NCI-H1930 (cell line): ENCODE measurements at regions not wholly inside any gene's neighbourhood (a gene's known extent, or its start where the extent isn't known, plus 50 kb on each side); places are given as distances from the start of the nearest gene placed in this dataset.

Experiments used
- DNase-seq, 2 experiments: peaks; one replicate each; lab custom pipeline; 2025; lab: John Stamatoyannopoulos, UW

DNA sequence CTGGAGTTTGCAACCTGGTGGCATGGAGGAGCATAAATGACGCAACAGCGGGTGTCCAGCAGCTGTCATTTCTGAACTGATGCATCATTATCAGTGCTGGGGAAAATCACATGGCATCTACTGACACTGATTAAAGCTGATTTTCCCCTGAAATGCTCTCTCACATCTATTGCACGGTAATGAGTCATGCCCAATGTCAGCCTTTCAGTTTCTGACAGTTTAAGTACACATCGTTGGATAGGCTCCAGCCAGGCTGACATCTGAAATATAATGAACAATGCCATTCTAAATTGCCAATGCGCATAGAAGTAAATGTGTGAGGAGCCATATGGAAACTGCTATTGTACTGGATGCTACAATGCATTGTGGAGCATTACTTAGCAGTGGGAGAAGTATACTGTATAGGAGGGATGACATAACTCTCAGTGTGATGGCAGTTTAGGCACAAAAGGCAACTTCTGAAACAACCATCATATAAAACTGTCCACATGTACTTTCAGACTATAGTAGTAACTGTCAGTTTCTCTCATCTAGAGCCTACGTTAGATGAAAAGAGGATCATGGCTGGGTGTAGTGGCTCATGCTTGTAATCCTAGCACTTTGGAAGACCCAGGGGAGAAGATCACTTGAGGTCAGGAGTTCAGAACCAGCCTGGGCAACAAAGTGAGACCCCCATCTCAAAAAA is 389.3 kb upstream of the DMAC1 start:
- DNase-seq, result peak; percentile 84 to 85

- DNase-seq, result no peak
These were observed 387.0 kb upstream of the DMAC1 start for GRCh38 chr9:8186560-8186959.

DNA sequence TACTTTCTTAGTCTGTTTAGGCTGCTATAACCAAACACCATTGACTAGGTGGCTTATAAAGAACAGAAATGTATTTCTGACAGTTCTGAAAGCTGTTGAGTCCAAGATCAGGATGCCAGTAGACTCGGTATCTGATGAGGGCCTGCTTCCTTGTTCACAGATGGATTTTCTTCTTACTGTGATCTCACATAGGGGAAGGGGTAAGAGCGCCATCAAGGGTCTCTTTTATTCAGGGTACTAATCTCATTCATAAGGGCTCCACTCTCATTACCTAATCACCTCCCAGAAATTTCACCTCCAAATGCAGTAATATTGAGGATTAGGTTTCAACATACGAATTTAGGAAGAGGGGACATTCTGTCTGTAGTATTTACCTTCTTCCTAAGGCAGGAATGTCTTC is 384.0 kb upstream of the DMAC1 start:
- DNase-seq, result no peak

GRCh38 chr9:8179381-8180053 is 379.9 kb upstream of the DMAC1 start:
- peak; percentile 98 to 99 for DNase-seq

DNA sequence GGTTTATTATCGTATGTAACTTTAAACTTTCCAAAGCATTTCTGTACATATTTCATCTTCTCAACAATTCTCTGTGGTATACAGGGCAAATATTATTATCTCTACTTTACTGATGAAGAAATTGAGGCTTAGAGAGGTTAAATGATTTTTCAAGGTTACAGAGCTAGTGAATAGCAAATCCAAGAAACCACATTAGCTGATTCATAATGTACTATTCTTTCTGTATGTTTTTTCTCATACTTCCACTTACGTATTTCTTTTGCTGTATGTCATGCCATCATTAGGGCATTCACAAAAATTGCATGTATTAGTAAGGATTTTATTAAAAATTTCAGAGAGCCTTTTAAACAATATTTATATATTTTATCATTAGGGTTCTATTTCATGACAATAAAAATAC is 372.4 kb upstream of the DMAC1 start:
- DNase-seq, result no peak

DNA sequence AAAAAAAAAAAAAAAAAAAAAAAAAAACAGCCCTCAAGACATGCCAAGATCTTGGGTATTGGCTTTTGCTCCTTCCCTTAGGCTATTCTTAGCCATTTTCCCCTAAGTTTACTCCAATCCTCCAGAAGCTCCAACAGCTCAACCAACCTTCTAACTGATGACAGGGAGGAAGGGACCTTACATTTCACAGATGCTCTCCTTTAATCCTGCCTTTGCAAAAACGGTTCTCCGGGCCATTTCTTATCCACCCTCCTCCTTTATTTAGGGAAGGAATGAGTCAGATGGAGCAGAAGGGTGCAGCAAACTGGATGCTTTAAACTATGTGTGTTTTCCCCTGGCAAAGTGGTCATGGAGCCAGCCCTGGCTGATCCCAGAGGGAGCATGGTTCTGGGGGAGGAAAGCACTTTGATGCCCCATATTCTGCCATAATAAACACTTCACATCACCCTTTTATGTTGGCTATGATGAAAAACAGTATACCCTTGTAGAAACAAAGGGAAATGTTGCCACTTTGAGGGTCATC is 369.4 kb upstream of the DMAC1 start:
- DNase-seq, result no peak

- no peak for DNase-seq
These were observed 361.2 kb upstream of the DMAC1 start for GRCh38 chr9:8160787-8161186.

DNA sequence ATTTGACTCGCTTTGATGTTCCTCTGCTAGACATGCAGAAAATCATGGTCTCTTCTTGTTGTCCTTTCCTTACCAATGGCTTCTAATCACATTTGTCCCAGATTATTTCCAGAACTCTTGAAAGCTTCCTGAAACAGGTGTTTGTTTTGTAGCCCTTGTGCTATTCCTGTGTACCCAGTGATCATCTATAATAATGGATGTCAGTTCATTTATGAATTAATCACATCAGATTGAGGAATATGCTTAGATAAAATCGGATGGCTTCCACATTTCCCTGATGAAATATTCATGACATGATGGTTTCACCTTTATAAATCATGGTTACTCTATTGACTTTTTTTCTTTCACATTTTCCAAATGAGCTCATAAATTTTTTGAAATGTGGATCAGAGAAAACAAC is 359.0 kb upstream of the DMAC1 start:
- peak in 1 of 2 experiments; percentile 52 for DNase-seq

DNA sequence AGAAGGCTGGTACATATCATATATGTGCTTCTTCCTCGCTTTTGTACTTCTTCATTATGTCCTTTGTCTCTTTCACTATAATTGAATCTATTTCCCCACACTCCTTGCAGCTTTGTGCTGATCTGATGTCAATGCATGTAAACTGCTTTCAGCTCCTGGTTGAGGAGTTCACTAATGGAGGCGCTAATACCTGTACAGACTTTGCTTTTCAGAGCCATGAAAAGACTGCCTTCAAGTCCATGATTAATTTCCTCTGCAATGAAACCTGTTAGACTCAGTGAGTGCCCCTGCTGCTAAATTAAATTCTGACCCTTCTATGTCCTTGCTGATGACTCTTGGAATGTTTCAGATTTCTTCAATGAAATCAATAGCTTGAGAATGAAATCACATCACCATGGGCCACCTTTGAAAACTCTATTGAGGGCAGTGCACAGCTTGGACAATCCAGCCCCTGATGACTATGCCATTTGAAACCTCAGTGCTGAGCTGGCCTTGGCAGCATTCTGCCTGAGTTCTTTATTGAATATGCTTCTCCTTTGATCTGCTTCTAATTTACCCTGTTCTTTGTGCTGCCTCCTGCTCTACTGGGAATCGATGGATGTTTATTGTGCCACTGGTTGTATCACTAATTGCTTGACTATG is 358.2 kb upstream of the DMAC1 start:
- peak; percentile 37 to 52 for DNase-seq

GRCh38 chr9:8156346-8156745 is 356.8 kb upstream of the DMAC1 start:
- no peak for DNase-seq

DNA sequence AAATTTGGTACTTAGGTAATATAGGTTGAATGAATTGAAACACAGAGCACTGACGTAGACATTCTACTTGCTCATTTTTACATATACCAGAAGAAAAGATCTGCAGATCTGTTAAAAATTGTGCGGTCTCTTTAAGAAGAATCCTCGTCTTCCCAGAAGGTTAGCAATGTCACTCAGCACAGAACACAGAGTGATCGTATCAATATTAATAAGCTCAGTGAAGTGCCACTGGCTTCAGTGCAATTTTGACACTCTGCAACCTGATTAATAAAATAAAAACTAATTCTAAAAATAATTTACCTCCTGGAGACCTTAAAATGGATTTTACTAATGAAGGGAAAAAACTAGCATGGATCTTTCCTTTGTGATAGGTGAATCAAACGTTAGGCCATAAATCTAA is 356.1 kb upstream of the DMAC1 start:
- DNase-seq, result no peak

DNA sequence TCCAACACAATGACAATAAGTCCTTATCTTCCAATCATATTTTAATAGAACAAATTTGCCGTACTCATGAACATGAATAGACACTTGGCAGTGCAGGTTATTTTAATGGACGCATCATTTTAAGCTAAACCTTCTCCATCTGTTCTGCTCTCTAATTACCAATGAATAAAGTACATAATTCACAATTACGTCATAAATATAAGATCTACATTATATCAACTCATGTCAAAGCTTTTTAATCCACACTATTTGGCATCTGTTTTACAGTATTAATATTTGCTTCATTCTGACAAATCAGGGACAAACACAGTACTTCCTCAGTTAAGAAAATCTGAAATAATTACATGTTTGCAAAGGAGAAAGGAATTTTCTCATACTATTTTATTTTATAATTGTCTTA is 344.1 kb upstream of the DMAC1 start:
- no peak for DNase-seq

DNA sequence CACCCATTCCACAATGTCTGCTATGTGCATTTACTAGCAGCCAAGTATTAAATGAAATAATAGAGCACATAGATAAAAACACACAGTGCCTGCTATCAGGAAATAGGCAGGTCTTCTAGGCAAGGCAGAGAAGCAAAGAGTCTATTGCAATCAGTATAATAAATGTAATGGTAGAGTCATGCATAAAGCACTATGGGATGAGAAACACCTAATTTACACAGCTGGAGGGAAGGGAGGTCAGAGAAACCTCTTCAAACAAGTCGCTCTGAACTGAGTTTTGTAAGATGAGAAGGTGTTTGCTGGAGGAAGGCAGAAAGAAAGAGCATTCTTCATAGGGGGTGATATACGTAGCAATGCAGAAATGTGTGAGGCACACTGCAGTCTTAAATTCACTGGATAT is 341.0 kb upstream of the DMAC1 start:
- no peak for DNase-seq

- DNase-seq, result no peak
These were observed 340.2 kb upstream of the DMAC1 start for GRCh38 chr9:8139756-8140155.

DNA sequence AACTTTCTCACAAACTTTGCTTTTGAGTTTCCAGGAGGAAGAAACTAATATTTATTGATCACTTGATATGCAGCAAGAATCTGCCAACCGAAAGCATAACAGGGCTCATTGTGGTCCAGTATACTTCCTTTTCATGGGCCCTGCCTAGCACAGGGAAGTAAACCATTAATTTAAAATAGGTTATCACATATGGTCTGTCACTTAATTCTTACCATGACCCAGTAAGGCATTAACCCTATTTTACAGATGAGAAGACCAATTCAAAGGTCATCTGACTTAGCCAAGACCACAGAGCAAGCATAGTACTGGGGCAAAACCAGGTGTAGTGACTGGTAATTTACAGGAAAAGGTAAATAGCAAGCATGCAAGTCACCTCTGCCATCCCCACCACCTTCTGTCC is 336.9 kb upstream of the DMAC1 start:
- no peak for DNase-seq

GRCh38 chr9:8134635-8135034 is 335.1 kb upstream of the DMAC1 start:
- no peak for DNase-seq

- DNase-seq, result no peak
These were observed 334.0 kb upstream of the DMAC1 start for GRCh38 chr9:8133606-8134005.

DNA sequence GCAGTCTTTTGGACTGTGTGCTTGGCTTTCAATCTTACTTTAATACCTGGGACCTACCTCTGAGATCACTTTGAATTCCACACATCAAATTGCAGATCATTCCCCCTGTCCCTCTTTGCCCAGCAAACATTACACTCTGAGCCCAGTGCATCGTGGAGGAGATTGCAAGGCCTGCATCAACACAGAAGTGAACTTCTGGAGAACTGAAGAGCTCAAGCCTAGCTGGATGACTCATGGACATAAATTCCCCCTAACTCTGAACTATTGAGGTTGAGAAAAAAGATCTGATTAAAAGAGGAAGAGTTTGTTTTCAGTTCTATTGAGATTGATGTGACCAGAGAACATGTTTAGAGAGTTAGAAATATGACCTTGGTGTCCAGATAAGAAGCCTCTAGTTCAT is 316.0 kb upstream of the DMAC1 start:
- DNase-seq, result no peak

GRCh38 chr9:8114826-8115225 is 315.2 kb upstream of the DMAC1 start:
- no peak for DNase-seq

DNA sequence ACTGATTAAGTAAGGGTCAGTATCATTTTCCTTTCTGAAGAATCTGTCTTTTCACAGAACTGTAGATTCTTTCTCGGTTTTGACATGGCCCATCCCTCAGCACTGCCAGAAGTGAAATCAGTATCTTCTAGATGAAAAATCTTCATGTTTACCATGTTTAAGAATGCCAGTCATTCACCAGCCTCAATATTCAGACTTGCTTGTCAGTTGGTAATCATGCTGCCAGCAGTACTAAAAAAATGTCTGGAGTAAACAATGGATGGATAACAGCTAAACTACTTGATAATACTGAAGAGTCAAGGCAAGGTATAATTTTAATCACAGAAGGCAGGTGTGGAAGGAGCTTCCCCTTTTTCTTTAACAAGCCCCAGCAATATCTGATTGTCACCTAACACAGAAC is 306.8 kb upstream of the DMAC1 start:
- DNase-seq, result no peak

- no peak for DNase-seq
These were observed 302.0 kb upstream of the DMAC1 start for GRCh38 chr9:8101607-8102006.

- DNase-seq, result peak; percentile 53 to 61
These were observed 296.5 kb upstream of the DMAC1 start for GRCh38 chr9:8096091-8096490.

DNA sequence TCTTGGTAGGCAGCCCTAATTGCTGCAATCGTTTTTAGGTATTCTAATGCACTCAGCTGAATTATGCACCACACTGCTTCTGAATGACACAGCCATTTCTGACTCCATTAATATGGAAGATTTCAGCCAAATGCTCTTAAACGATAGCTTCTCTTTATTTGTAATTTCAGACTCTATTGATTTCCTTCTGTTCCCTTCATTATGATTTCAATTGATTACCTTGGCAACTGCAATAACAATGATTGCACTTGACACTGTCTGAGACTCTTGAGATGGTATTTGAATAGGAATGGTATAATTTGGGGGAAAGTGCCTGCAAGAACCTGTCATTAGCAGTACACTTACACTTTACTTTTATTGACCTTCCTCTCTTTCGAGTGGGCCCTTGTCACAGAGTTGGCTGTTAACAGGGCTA is 296.1 kb upstream of the DMAC1 start:
- peak; percentile 82 to 87 for DNase-seq
